ENCODE measurements at regions not wholly inside any gene's neighbourhood (a gene's known extent, or its start where the extent isn't known, plus 50 kb on each side); places are given as distances from the start of the nearest gene placed in this dataset.
A peak's percentile ranks its signal among the peaks of the same experiment; 100 is the strongest.

DNA sequence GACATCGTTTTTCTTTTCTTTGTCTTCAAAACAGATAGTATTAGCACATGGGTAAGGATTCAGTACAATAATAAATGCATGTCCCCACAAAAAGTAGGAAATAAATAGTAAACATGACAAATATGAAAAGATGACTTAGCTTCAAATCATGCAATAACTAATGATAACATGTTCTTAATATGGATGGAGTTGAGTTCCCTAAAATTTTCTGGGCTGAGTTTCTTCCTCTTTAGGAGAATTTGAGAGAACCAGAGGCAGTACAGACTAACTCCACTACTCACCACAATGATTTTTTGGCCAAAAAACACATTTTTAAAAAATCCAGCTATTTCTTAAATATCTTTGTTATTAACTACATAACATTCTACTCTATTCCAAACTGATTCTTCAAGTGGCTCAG is 432.3 kb upstream of the HS3ST1 start:
- Mint-ChIP-seq H3K9me3 (peaks cover 0 to 5% (median 0%) of the 10 kb centered on the region in 11 donors), H3K27ac (no peak overlapping the region), H3K4me3 (no peak overlapping the region), H3K36me3 (peaks cover 0 to 3% (median 0%) of the 10 kb centered on the region in 5 donors), H3K4me1 (no peaks in the 10 kb centered on the region), H3K27me3 (peaks cover 0 to 4% (median 0%) of the 10 kb centered on the region in 5 donors)
- ATAC-seq (no peak), DNase-seq (no peak)
- Histone ChIP-seq H3K27me3 (ENCODE audit: control insufficient read depth in 2 of 2, insufficient read depth in 2 of 2, low read length in 2 of 2) (no peaks in the 10 kb centered on the region), H3K9me3 (ENCODE audit: control insufficient read depth in 2 of 3, low read length in 3 of 3) (no peaks in the 10 kb centered on the region), H3K27ac (ENCODE audit: low read depth, low read length) (no peak overlapping the region), H3K36me3 (ENCODE audit: control insufficient read depth in 2 of 3, insufficient read depth in 3 of 3, low read length in 3 of 3) (no peaks in the 10 kb centered on the region), H3K4me3 (ENCODE audit: low read length) (no peak overlapping the region), H3K4me1 (ENCODE audit: control insufficient read depth in 2 of 2, insufficient read depth in 2 of 2, low read length in 2 of 2) (no peaks in the 10 kb centered on the region)
- ChIA-PET CTCF (no interaction called here), POLR2A (no interaction called here)
- intact Hi-C loops (cut with micrococcal nuclease): no loop called here

DNA sequence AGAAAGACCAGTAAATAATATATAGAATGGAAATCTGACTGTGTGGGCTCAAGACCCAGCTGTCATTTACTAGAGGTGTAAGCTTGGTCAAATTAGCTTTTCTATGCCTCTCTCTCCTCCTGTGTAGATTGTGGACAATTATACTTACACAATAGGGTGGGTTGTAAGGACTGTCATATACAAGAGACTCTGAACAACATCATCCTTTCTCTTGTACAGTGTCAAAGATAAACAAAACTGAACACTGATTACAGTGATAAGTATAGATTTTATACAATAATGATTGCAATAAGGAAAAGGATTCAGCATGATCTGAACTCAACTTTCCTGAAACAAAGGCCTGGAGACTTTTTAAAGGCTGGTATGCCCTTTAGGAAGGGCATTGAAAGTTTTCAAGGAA is 429.2 kb upstream of the HS3ST1 start:
- POLR2A ChIA-PET: no interaction called here
- Histone ChIP-seq H3K4me3 (ENCODE audit: low read length) (no peak overlapping the region), H3K36me3 (ENCODE audit: control insufficient read depth in 2 of 3, insufficient read depth in 3 of 3, low read length in 3 of 3) (no peaks in the 10 kb centered on the region), H3K9me3 (ENCODE audit: control insufficient read depth in 2 of 3, low read length in 3 of 3) (no peaks in the 10 kb centered on the region), H3K27ac (ENCODE audit: low read depth, low read length) (no peak overlapping the region), H3K4me1 (ENCODE audit: control insufficient read depth in 2 of 2, insufficient read depth in 2 of 2, low read length in 2 of 2) (no peaks in the 10 kb centered on the region), H3K27me3 (ENCODE audit: control insufficient read depth in 2 of 2, insufficient read depth in 2 of 2, low read length in 2 of 2) (no peaks in the 10 kb centered on the region)
- intact Hi-C loops (cut with micrococcal nuclease): no loop called here
- H3K27ac Mint-ChIP-seq: no peak overlapping the region
- no peak for ATAC-seq
- H3K36me3 Mint-ChIP-seq: peaks cover 0 to under 1% (median 0%) of the 10 kb centered on the region in 5 donors
- H3K27me3 Mint-ChIP-seq: peaks cover 0 to 2% (median 0%) of the 10 kb centered on the region in 5 donors
- peaks cover 0 to 4% (median 0%) of the 10 kb centered on the region in 11 donors for H3K9me3 Mint-ChIP-seq
- no peak overlapping the region for H3K4me3 Mint-ChIP-seq
- H3K4me1 Mint-ChIP-seq: no peaks in the 10 kb centered on the region
- DNase-seq: no peak
- CTCF ChIA-PET: no interaction called here

DNA sequence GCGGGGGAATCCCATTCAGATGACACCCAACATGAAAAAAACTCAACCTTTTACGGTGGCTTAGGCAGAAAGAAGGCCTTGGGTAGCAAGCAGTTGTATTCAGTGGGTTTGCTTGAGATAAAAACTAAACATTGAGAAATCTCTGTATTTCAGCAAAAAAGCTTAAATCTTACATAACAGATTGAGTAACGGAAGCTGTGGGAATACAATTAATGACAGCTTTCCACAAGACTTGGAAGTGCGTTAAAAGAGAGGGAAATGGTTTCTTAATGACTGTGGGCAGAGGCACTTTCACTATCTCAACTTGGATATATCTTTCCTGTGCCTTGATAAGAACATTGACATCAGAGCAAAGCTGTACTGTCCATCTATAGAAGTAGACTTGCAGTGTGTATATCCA is 418.5 kb upstream of the HS3ST1 start:
- ChIA-PET POLR2A (no interaction called here), CTCF (no interaction called here)
- no peak for ATAC-seq
- Histone ChIP-seq H3K4me1 (ENCODE audit: control insufficient read depth in 2 of 2, insufficient read depth in 2 of 2, low read length in 2 of 2) (no peaks in the 10 kb centered on the region), H3K27ac (ENCODE audit: low read depth, low read length) (no peak overlapping the region), H3K27me3 (ENCODE audit: control insufficient read depth in 2 of 2, insufficient read depth in 2 of 2, low read length in 2 of 2) (no peaks in the 10 kb centered on the region), H3K36me3 (ENCODE audit: control insufficient read depth in 2 of 3, insufficient read depth in 3 of 3, low read length in 3 of 3) (no peaks in the 10 kb centered on the region), H3K9me3 (ENCODE audit: control insufficient read depth in 2 of 3, low read length in 3 of 3) (no peaks in the 10 kb centered on the region), H3K4me3 (ENCODE audit: low read length) (no peak overlapping the region)
- intact Hi-C loops (cut with micrococcal nuclease): no loop called here
- no peaks in the 10 kb centered on the region for H3K36me3 Mint-ChIP-seq
- peaks cover 0 to 11% (median 0%) of the 10 kb centered on the region in 5 donors for H3K27me3 Mint-ChIP-seq
- H3K4me1 Mint-ChIP-seq: peaks cover 0 to 6% (median 0%) of the 10 kb centered on the region in 7 donors
- DNase-seq: no peak
- H3K4me3 Mint-ChIP-seq: no peak overlapping the region
- H3K27ac Mint-ChIP-seq: no peak overlapping the region
- peaks cover 0 to 5% (median 0%) of the 10 kb centered on the region in 11 donors for H3K9me3 Mint-ChIP-seq

DNA sequence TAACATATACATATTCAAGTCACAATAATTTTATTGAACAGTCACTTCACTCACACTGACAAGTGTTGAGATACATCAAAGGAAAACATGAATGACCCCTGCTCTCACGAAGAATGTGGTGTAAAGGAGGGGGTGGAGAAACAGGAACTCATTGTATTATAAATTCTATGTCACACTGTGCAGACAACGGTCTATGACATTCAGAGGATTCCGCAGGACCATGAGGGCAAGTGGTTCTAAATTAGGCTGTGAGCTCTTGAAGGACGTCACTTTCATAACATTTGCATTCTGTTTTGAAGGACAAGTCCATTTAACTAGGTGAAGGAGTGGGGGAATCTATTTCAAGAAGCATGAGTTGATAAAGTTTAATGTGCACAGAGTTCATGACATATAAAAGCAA is 415.2 kb upstream of the HS3ST1 start:
- CTCF ChIA-PET: no interaction called here
- no peaks in the 10 kb centered on the region for H3K4me1 ChIP-seq (ENCODE audit: control insufficient read depth in 2 of 2, insufficient read depth in 2 of 2, low read length in 2 of 2)
- no peaks in the 10 kb centered on the region for H3K36me3 Mint-ChIP-seq
- H3K9me3 ChIP-seq (ENCODE audit: control insufficient read depth in 2 of 3, low read length in 3 of 3): no peaks in the 10 kb centered on the region
- H3K27me3 Mint-ChIP-seq: peaks cover 0 to 16% (median 0%) of the 10 kb centered on the region in 5 donors
- H3K9me3 Mint-ChIP-seq: peaks cover 0 to 5% (median 0%) of the 10 kb centered on the region in 11 donors
- no peak for ATAC-seq
- no peak overlapping the region for H3K4me3 Mint-ChIP-seq
- intact Hi-C loops (cut with micrococcal nuclease): no loop called here
- no peaks in the 10 kb centered on the region for H3K36me3 ChIP-seq (ENCODE audit: control insufficient read depth in 2 of 3, insufficient read depth in 3 of 3, low read length in 3 of 3)
- H3K27ac Mint-ChIP-seq: no peak overlapping the region
- DNase-seq: no peak
- H3K4me3 ChIP-seq (ENCODE audit: low read length): no peak overlapping the region
- POLR2A ChIA-PET: no interaction called here
- H3K27me3 ChIP-seq (ENCODE audit: control insufficient read depth in 2 of 2, insufficient read depth in 2 of 2, low read length in 2 of 2): no peaks in the 10 kb centered on the region
- H3K4me1 Mint-ChIP-seq: peaks cover 0 to 4% (median 0%) of the 10 kb centered on the region in 7 donors
- no peak overlapping the region for H3K27ac ChIP-seq (ENCODE audit: low read depth, low read length)

DNA sequence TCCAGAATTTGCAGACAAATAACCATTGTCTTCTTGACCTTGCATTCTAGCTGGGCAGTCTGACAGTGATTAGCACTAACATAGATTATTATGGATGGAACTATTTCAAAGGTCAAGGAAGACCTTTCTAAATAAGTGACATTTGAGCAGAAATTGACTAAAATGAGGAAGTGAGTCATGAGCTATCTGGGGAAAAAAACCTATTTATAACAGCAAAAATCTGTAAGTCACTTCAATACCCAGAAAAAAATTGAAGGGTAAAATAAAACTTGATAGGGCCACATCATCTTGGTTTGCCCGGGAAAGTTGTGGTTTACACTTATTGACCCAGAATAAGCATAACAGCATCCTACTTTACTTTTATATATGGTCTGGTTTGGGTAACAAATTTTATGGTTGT is 414.6 kb upstream of the HS3ST1 start:
- no peak overlapping the region for H3K27ac ChIP-seq (ENCODE audit: low read depth, low read length)
- Mint-ChIP-seq H3K27me3 (peaks cover 0 to 16% (median 0%) of the 10 kb centered on the region in 5 donors), H3K27ac (no peak overlapping the region), H3K4me1 (peaks cover 0 to 4% (median 0%) of the 10 kb centered on the region in 7 donors), H3K4me3 (no peak overlapping the region), H3K9me3 (peaks cover 0 to 5% (median 0%) of the 10 kb centered on the region in 11 donors), H3K36me3 (no peaks in the 10 kb centered on the region)
- DNase-seq (no peak), ATAC-seq (peak; percentile 18)
- no peaks in the 10 kb centered on the region for H3K4me1 ChIP-seq (ENCODE audit: control insufficient read depth in 2 of 2, insufficient read depth in 2 of 2, low read length in 2 of 2)
- no peaks in the 10 kb centered on the region for H3K36me3 ChIP-seq (ENCODE audit: control insufficient read depth in 2 of 3, insufficient read depth in 3 of 3, low read length in 3 of 3)
- no peaks in the 10 kb centered on the region for H3K27me3 ChIP-seq (ENCODE audit: control insufficient read depth in 2 of 2, insufficient read depth in 2 of 2, low read length in 2 of 2)
- CTCF ChIA-PET: no interaction called here
- POLR2A ChIA-PET: no interaction called here
- intact Hi-C loops (cut with micrococcal nuclease): no loop called here
- H3K4me3 ChIP-seq (ENCODE audit: low read length): no peak overlapping the region
- no peaks in the 10 kb centered on the region for H3K9me3 ChIP-seq (ENCODE audit: control insufficient read depth in 2 of 3, low read length in 3 of 3)

DNA sequence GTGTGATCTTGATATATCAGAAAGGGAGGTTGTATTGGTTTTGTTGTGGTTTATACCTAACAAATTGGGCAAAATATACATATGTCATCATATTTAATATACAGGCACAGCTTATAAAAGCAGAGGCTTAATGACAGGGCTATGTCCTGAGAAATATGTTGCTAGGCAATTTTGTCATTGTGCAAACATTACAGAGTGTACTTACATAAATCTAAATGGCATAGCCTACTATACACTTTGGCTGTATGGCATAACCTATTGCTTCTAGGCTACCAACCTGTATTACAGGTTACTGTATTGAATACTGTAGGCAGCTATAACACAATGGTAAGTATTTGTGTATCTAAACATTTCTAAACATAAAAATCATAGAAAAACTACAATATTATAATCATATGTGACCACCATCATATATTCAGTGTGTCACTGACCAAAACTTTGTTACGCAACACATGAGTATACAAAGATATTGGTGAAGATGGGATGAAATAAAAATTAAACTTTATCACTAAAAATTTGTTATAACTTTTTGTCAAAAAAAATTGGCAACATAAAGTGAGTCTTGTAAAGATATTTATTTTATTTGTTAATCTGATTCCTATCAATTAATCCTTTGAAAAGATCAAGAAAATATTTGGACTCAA is 414.0 kb upstream of the HS3ST1 start:
- H3K4me1 Mint-ChIP-seq: peaks cover 0 to 5% (median 0%) of the 10 kb centered on the region in 7 donors
- no peak overlapping the region for H3K27ac Mint-ChIP-seq
- peaks cover 0 to 21% (median 0%) of the 10 kb centered on the region in 5 donors for H3K27me3 Mint-ChIP-seq
- H3K9me3 Mint-ChIP-seq: peaks cover 0 to 9% (median 0%) of the 10 kb centered on the region in 11 donors
- CTCF ChIA-PET: no interaction called here
- H3K36me3 ChIP-seq (ENCODE audit: control insufficient read depth in 2 of 3, insufficient read depth in 3 of 3, low read length in 3 of 3): no peaks in the 10 kb centered on the region
- H3K4me3 Mint-ChIP-seq: no peak overlapping the region
- no peak for ATAC-seq
- H3K4me1 ChIP-seq (ENCODE audit: control insufficient read depth in 2 of 2, insufficient read depth in 2 of 2, low read length in 2 of 2): no peaks in the 10 kb centered on the region
- no peak for DNase-seq
- POLR2A ChIA-PET: no interaction called here
- H3K9me3 ChIP-seq (ENCODE audit: control insufficient read depth in 2 of 3, low read length in 3 of 3): no peaks in the 10 kb centered on the region
- intact Hi-C loops (cut with micrococcal nuclease): no loop called here
- H3K27ac ChIP-seq (ENCODE audit: low read depth, low read length): no peak overlapping the region
- no peaks in the 10 kb centered on the region for H3K27me3 ChIP-seq (ENCODE audit: control insufficient read depth in 2 of 2, insufficient read depth in 2 of 2, low read length in 2 of 2)
- no peaks in the 10 kb centered on the region for H3K36me3 Mint-ChIP-seq
- H3K4me3 ChIP-seq (ENCODE audit: low read length): no peak overlapping the region

DNA sequence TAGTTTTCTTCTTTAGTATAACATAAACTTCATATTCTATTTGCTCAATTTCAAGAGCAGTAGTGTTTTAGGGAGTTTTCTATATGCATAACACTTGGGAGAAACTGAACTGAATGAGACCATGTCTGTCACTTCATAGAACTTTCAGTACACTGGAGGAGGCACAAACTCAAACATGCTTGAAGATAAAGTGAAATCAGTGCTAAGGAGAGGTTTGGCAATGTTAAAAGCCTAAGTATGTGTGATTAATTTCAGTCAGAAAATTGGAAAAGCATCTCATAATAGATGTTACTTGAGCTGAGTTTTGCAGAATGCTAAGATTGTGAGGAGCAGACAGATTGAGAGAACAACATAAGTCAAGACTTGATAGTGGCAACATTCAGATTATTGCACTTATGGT is 411.2 kb upstream of the HS3ST1 start:
- intact Hi-C loops (cut with micrococcal nuclease): no loop called here
- Histone ChIP-seq H3K27me3 (ENCODE audit: control insufficient read depth in 2 of 2, insufficient read depth in 2 of 2, low read length in 2 of 2) (peaks cover 0 to 3% of the 10 kb centered on the region in 2 donors), H3K4me3 (ENCODE audit: low read length) (no peak overlapping the region), H3K4me1 (ENCODE audit: control insufficient read depth in 2 of 2, insufficient read depth in 2 of 2, low read length in 2 of 2) (no peaks in the 10 kb centered on the region), H3K9me3 (ENCODE audit: control insufficient read depth in 2 of 3, low read length in 3 of 3) (no peaks in the 10 kb centered on the region), H3K36me3 (ENCODE audit: control insufficient read depth in 2 of 3, insufficient read depth in 3 of 3, low read length in 3 of 3) (no peaks in the 10 kb centered on the region), H3K27ac (ENCODE audit: low read depth, low read length) (no peak overlapping the region)
- POLR2A ChIA-PET: no interaction called here
- ATAC-seq (no peak), DNase-seq (no peak)
- Mint-ChIP-seq H3K4me1 (peaks cover 0 to 5% (median 0%) of the 10 kb centered on the region in 7 donors), H3K36me3 (no peaks in the 10 kb centered on the region), H3K9me3 (peaks cover 0 to 9% (median 0%) of the 10 kb centered on the region in 11 donors), H3K27me3 (peaks cover 0 to 20% (median 0%) of the 10 kb centered on the region in 5 donors), H3K4me3 (no peak overlapping the region), H3K27ac (no peak overlapping the region)
- CTCF ChIA-PET: no interaction called here

Data from naive thymus-derived CD4-positive, alpha-beta T cell (primary cell).